GM12878 (cell line): ENCODE measurements at regions not wholly inside any gene's neighbourhood (a gene's known extent, or its start where the extent isn't known, plus 50 kb on each side); places are given as distances from the start of the nearest gene placed in this dataset.

ENCODE experiments used
- ATAC-seq: fragments of 200-7000 bp; cut with Tn5 transposase; 3 replicates; pipeline ENCODE4 v1.9.1; 2020; ENCODE audit warnings: mild to moderate bottlenecking, moderate library complexity
- BruUV-seq: library from RNA; stranded (reverse); fragments of 400-500 nt; replicated peaks from 2 replicates; lab custom pipeline; 2021; lab: Mats Ljungman, UMichigan
- CTCF ChIA-PET: fragments of 300-600 bp; sonication (Branson Sonifier 250); formaldehyde crosslinking; extraction: SDS; loops from one replicate; lab custom pipeline; 2021; ENCODE audit warnings: inconsistent platforms; lab: Yijun Ruan, JAX
- POLR2A ChIA-PET: fragments of 350-600 bp; formaldehyde crosslinking; extraction: SDS; loops from one replicate; lab custom pipeline; 2021; ENCODE audit warnings: inconsistent platforms; lab: Charles Lee
- RAD21 ChIA-PET: fragments of 300-600 bp; sonication (Branson Sonifier 250); formaldehyde crosslinking; loops from one replicate; lab custom pipeline; 2023; ENCODE audit warnings: antibody characterized with exemption; ENCODE audit not compliant: unreplicated experiment; lab: Charles Lee
- SMC1A ChIA-PET: fragments of 300-600 bp; sonication (Branson Sonifier 250); formaldehyde crosslinking; loops from one replicate; lab custom pipeline; 2023; ENCODE audit not compliant: unreplicated experiment, uncharacterized antibody; lab: Charles Lee
- DNase-seq: peaks from one replicate; pipeline ENCODE4 v3.0.0-alpha.2; 2011; ENCODE audit warnings: low read depth, low spot score
- FAIRE-seq: peaks from 3 replicates; lab custom pipeline; 2011; peaks lifted over from hg19 to GRCh38; lab: Jason Lieb, UNC
- H2AFZ ChIP-seq: 2 replicates; pipeline ENCODE4 v1.6.0; 2011; ENCODE audit warnings: low read depth, low read length, control low read depth; ENCODE audit not compliant: control insufficient read depth
- H3K27ac ChIP-seq: 2 replicates; pipeline ENCODE4 v1.5.1; 2011; ENCODE audit warnings: control low read depth; ENCODE audit not compliant: control insufficient read depth, insufficient read depth
- H3K27me3 ChIP-seq, 2 experiments: replicated peaks in 1 of 2; 2 replicates each; pipeline versions ENCODE4 v1.6.0 to v1.6.1; 2011; ENCODE audit warnings: low read length in 1 of 2; ENCODE audit not compliant: control insufficient read depth in 2 of 2, insufficient read depth in 2 of 2
- H3K36me3 ChIP-seq, 2 experiments: 2 replicates each; pipeline ENCODE4 v1.5.1; 2011; ENCODE audit warnings: low read length in 1 of 2; ENCODE audit not compliant: control insufficient read depth in 2 of 2, insufficient read depth in 2 of 2
- H3K4me1 ChIP-seq: 2 replicates; pipeline ENCODE4 v1.6.1; 2011; ENCODE audit warnings: mild to moderate bottlenecking, low read length, moderate library complexity, mixed read lengths; ENCODE audit not compliant: control insufficient read depth, insufficient read depth
- H3K4me2 ChIP-seq: 2 replicates; pipeline ENCODE4 v1.6.0; 2011; ENCODE audit warnings: control low read depth; ENCODE audit not compliant: control insufficient read depth, insufficient read depth
- H3K4me3 ChIP-seq: fragments of 200-600 bp; sonication (generic); 2 replicates; pipeline ENCODE4 v1.5.1; 2016
- H3K79me2 ChIP-seq: 2 replicates; pipeline ENCODE4 v1.6.0; 2011; ENCODE audit warnings: low read length; ENCODE audit not compliant: control insufficient read depth, insufficient read depth
- H3K9ac ChIP-seq: 2 replicates; pipeline ENCODE4 v1.8.0; 2011; ENCODE audit warnings: low read length, control low read depth, mixed read lengths; ENCODE audit not compliant: control insufficient read depth, insufficient read depth
- H3K9me3 ChIP-seq: replicated peaks from 3 replicates; pipeline ENCODE4 v1.5.1; 2011; ENCODE audit warnings: mild to moderate bottlenecking, low read length; ENCODE audit not compliant: control insufficient read depth, insufficient read depth
- H4K20me1 ChIP-seq: 2 replicates; pipeline ENCODE4 v1.6.0; 2011; ENCODE audit not compliant: control insufficient read depth, insufficient read depth
- BACH1 ChIP-seq: fragments of 450-650 bp; IDR thresholded peaks from 2 replicates; pipeline ENCODE4 v1.6.1; 2017; ENCODE audit warnings: mild to moderate bottlenecking, borderline replicate concordance
- ETV6 ChIP-seq, 2 experiments: fragments of 450-650 bp in 1 of 2; IDR thresholded peaks in 1 of 2; conservative IDR thresholded peaks in 1 of 2; 2 replicates each; pipeline ENCODE4 v1.6.1; 2014; ENCODE audit warnings: antibody characterized with exemption in 1 of 2, borderline replicate concordance in 1 of 2, low read depth in 1 of 2, mild to moderate bottlenecking in 1 of 2, moderate library complexity in 1 of 2
- IKZF2 ChIP-seq, 2 experiments: fragments of 450-650 bp; IDR thresholded peaks; 2 replicates each; pipeline ENCODE4 v1.6.1; 2017; ENCODE audit warnings: mild to moderate bottlenecking in 2 of 2, moderate library complexity in 2 of 2
- NR2F1 ChIP-seq: fragments of 450-650 bp; conservative IDR thresholded peaks from 2 replicates; pipeline ENCODE4 v1.6.1; 2017; ENCODE audit warnings: mild to moderate bottlenecking
- RB1 ChIP-seq: fragments of 450-650 bp; formaldehyde crosslinking; IDR thresholded peaks from 2 replicates; pipeline ENCODE4 v1.6.1; 2017; ENCODE audit warnings: mild to moderate bottlenecking, borderline replicate concordance
- RELA ChIP-seq: fragments of 450-650 bp; IDR thresholded peaks from 2 replicates; pipeline ENCODE4 v1.8.0; 2014; ENCODE audit warnings: borderline replicate concordance; ENCODE audit not compliant: partially characterized antibody
- RFX5 ChIP-seq: IDR thresholded peaks from 2 replicates; pipeline ENCODE4 v1.6.1; 2011; ENCODE audit warnings: low read depth, low read length, improper control_type of control experiment
- SUPT20H ChIP-seq: IDR thresholded peaks from 2 replicates; pipeline ENCODE4 v1.6.1; 2011; ENCODE audit warnings: low read depth, mild to moderate bottlenecking, low read length, moderate library complexity, borderline replicate concordance; ENCODE audit not compliant: control insufficient read depth
- ZSCAN29 ChIP-seq: fragments of 450-650 bp; IDR thresholded peaks from 2 replicates; pipeline ENCODE4 v1.6.1; 2017; ENCODE audit warnings: mild to moderate bottlenecking, moderate library complexity
- WGBS: methylation state at CpG from one replicate; pipeline ENCODE4 v1.1.6; 2016; ENCODE audit warnings: low lambda C conversion rate; ENCODE audit not compliant: insufficient replicate concordance, insufficient coverage; ENCODE audit errors: missing lambda C conversion rate; 5-methylcytosine and 5-hydroxymethylcytosine counted together
- in situ Hi-C: fragments of 300-500 bp; cut with MboI; formaldehyde crosslinking; loops from 9 replicates; pipeline ENCODE4 v1.14.3; 2018; ENCODE audit warnings: mixed read lengths
- intact Hi-C: fragments of 100-400 bp; cut with micrococcal nuclease; formaldehyde crosslinking; loops from one replicate; pipeline ENCODE4 v1.14.2; 2022; ENCODE audit not compliant: unreplicated experiment
- TF ChIP-seq, protein P1 (sequence below): fragments of 450-650 bp; IDR thresholded peaks from 2 replicates; pipeline ENCODE4 v1.6.1; 2017; ENCODE audit warnings: mild to moderate bottlenecking, low read depth, inconsistent platforms; ENCODE audit not compliant: poor library complexity, severe bottlenecking

GRCh38 chr9:11500780-11501179 is 888.0 kb upstream of the PTPRD start (continued):
- TF ChIP-seq NR2F1 (no peak), BACH1 (no peak), SUPT20H (no peak), IKZF2 (IDR thresholded peaks at IDR 0.05) (no peak), RELA (no peak)
- TF ChIP-seq, all 136 proteins: peak for 0

DNA sequence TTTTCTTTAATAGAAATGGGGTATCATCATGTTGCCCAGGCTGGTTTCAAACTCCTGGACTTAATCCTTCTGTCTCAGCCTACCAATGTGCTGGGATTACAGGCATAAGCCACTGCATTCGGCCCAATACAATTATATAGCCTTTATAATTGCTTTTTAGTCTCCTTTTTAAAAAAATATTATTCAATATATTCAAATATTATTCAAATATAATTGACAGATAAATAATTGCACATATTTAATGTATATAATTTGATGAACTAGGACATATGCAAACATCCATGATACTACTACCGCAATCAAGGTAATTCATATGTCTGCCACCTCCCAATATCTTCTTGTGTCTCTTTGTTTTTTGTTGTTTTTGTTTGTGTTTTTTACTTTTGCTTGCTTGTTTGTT is 894.2 kb upstream of the PTPRD start:
- Histone ChIP-seq H3K4me2 (no peak overlapping the region), H3K79me2 (no peaks in the 10 kb centered on the region), H3K4me3 (no peak overlapping the region), H3K9me3 (no peaks in the 10 kb centered on the region), H4K20me1 (no peaks in the 10 kb centered on the region), H3K27me3 (no peaks in the 10 kb centered on the region), H3K27ac (no peak overlapping the region), H3K4me1 (no peaks in the 10 kb centered on the region), H2AFZ (no peak overlapping the region), H3K9ac (no peak overlapping the region), H3K36me3 (no peaks in the 10 kb centered on the region)
- ATAC-seq (no peak), DNase-seq (no peak), FAIRE-seq (no peak)
- ChIA-PET SMC1A (no interaction called here), RAD21 (no interaction called here), CTCF (no interaction called here), POLR2A (no interaction called here)
- in situ Hi-C loops, result no loop called here
- WGBS, result 7% methylated on average over 2 of the region's 2 CpGs
- TF ChIP-seq, protein P1, sequence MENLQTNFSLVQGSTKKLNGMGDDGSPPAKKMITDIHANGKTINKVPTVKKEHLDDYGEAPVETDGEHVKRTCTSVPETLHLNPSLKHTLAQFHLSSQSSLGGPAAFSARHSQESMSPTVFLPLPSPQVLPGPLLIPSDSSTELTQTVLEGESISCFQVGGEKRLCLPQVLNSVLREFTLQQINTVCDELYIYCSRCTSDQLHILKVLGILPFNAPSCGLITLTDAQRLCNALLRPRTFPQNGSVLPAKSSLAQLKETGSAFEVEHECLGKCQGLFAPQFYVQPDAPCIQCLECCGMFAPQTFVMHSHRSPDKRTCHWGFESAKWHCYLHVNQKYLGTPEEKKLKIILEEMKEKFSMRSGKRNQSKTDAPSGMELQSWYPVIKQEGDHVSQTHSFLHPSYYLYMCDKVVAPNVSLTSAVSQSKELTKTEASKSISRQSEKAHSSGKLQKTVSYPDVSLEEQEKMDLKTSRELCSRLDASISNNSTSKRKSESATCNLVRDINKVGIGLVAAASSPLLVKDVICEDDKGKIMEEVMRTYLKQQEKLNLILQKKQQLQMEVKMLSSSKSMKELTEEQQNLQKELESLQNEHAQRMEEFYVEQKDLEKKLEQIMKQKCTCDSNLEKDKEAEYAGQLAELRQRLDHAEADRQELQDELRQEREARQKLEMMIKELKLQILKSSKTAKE, result no peak
- TF ChIP-seq ZSCAN29, result no peak
- TF ChIP-seq RFX5, result no peak
- no peak for TF ChIP-seq ETV6 (conservative IDR thresholded peaks at IDR 0.05 in 1 of 2, IDR thresholded peaks at IDR 0.05 in 1 of 2; ENCODE audit: borderline replicate concordance in 1 of 2, low read depth in 1 of 2)
- TF ChIP-seq RB1, result no peak
- no TSS peak for BruUV-seq
- intact Hi-C loops, result no loop called here
